WTC11 (cell line): ENCODE measurements at regions not wholly inside any gene's neighbourhood (a gene's known extent, or its start where the extent isn't known, plus 50 kb on each side); places are given as distances from the start of the nearest gene placed in this dataset.

Source experiments
- CREB1 ChIP-seq: sonication (generic); formaldehyde crosslinking; IDR thresholded peaks from 2 replicates; pipeline ENCODE4 v1.8.0; 2023; ENCODE audit warnings: mild to moderate bottlenecking, missing genetic modification reagents
- JUN ChIP-seq: sonication (generic); formaldehyde crosslinking; IDR thresholded peaks from 2 replicates; pipeline ENCODE4 v1.8.0; 2023; ENCODE audit warnings: mild to moderate bottlenecking, missing genetic modification reagents
- NFYB ChIP-seq: sonication (generic); formaldehyde crosslinking; conservative IDR thresholded peaks from 2 replicates; pipeline ENCODE4 v1.8.0; 2022; ENCODE audit warnings: low read depth, missing genetic modification reagents
- NR1H2 ChIP-seq: sonication (generic); formaldehyde crosslinking; IDR thresholded peaks from 2 replicates; pipeline ENCODE4 v1.9.0; 2021; ENCODE audit warnings: mild to moderate bottlenecking, moderate library complexity, missing genetic modification reagents
- PREB ChIP-seq: sonication (generic); formaldehyde crosslinking; IDR thresholded peaks from 2 replicates; pipeline ENCODE4 v1.8.1; 2022; ENCODE audit warnings: mild to moderate bottlenecking, missing genetic modification reagents, moderate library complexity, borderline replicate concordance
- RELA ChIP-seq: sonication (generic); formaldehyde crosslinking; IDR thresholded peaks from 2 replicates; pipeline ENCODE4 v1.8.1; 2022; ENCODE audit warnings: missing genetic modification reagents, mild to moderate bottlenecking, borderline replicate concordance
- USF2 ChIP-seq: sonication (generic); formaldehyde crosslinking; IDR thresholded peaks from 2 replicates; pipeline ENCODE4 v1.8.1; 2023; ENCODE audit warnings: mild to moderate bottlenecking, missing genetic modification reagents, moderate library complexity
- ZBTB21 ChIP-seq: sonication (generic); formaldehyde crosslinking; IDR thresholded peaks from 2 replicates; pipeline ENCODE4 v1.8.1; 2023; ENCODE audit warnings: mild to moderate bottlenecking, missing genetic modification reagents, borderline replicate concordance
- ZNF396 ChIP-seq: fragments of 250-450 bp; sonication (Bioruptor Pico); IDR thresholded peaks from 2 replicates; pipeline ENCODE4 v1.8.0; 2021; ENCODE audit warnings: mild to moderate bottlenecking, moderate library complexity, borderline replicate concordance
- TF ChIP-seq, protein P1 (sequence below): fragments of 200-600 bp; IDR thresholded peaks from 2 replicates; pipeline ENCODE4 v1.8.0; 2022; ENCODE audit warnings: antibody characterized with exemption
- TF ChIP-seq, protein P2 (sequence below): sonication (generic); formaldehyde crosslinking; IDR thresholded peaks from 2 replicates; pipeline ENCODE4 v1.8.1; 2023; ENCODE audit warnings: mild to moderate bottlenecking, missing genetic modification reagents
- TF ChIP-seq, protein P3 (sequence below): sonication (generic); formaldehyde crosslinking; IDR thresholded peaks from 2 replicates; pipeline ENCODE4 v1.8.0; 2022; ENCODE audit warnings: mild to moderate bottlenecking, missing genetic modification reagents

DNA sequence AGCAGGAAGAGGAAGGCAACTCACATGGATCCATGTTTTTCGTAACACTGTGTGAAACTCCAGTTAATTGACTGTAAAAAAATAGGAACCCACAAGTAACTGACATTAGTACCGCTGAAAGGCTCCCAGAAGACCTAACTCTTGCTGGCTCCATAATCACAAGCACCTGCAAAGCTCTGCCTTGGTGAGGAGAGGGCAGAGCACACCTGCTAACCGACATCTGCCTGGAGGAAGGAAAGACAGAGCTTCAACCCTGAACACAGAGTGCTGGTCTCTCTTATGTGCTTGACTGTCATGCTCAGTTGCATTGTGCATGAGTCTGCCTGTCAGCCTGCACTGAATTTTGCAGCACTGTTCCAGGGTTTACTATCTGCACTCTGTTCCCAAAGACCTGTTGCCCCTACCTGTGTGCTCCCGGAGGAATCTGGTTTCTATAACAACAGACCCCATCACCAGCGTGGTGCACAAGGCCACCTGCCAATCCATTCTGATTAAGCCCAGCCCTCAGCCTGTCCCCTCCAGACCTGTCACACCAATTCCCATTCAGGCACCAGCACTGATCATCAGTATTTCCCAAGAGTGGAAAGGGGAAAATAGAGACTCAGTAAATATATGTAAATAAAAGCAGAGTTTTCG lies 63.1 kb upstream of the ANKRD1 start:
- no peak for TF ChIP-seq CREB1 (CRISPR knock-in tag)
- TF ChIP-seq RELA (CRISPR knock-in tag), result no peak
- TF ChIP-seq, protein P1, sequence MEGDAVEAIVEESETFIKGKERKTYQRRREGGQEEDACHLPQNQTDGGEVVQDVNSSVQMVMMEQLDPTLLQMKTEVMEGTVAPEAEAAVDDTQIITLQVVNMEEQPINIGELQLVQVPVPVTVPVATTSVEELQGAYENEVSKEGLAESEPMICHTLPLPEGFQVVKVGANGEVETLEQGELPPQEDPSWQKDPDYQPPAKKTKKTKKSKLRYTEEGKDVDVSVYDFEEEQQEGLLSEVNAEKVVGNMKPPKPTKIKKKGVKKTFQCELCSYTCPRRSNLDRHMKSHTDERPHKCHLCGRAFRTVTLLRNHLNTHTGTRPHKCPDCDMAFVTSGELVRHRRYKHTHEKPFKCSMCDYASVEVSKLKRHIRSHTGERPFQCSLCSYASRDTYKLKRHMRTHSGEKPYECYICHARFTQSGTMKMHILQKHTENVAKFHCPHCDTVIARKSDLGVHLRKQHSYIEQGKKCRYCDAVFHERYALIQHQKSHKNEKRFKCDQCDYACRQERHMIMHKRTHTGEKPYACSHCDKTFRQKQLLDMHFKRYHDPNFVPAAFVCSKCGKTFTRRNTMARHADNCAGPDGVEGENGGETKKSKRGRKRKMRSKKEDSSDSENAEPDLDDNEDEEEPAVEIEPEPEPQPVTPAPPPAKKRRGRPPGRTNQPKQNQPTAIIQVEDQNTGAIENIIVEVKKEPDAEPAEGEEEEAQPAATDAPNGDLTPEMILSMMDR, result no peak
- TF ChIP-seq, protein P2, sequence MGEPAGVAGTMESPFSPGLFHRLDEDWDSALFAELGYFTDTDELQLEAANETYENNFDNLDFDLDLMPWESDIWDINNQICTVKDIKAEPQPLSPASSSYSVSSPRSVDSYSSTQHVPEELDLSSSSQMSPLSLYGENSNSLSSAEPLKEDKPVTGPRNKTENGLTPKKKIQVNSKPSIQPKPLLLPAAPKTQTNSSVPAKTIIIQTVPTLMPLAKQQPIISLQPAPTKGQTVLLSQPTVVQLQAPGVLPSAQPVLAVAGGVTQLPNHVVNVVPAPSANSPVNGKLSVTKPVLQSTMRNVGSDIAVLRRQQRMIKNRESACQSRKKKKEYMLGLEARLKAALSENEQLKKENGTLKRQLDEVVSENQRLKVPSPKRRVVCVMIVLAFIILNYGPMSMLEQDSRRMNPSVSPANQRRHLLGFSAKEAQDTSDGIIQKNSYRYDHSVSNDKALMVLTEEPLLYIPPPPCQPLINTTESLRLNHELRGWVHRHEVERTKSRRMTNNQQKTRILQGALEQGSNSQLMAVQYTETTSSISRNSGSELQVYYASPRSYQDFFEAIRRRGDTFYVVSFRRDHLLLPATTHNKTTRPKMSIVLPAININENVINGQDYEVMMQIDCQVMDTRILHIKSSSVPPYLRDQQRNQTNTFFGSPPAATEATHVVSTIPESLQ, result no peak
- no peak for TF ChIP-seq USF2 (CRISPR knock-in tag)
- TF ChIP-seq NR1H2 (CRISPR knock-in tag), result no peak
- no peak for TF ChIP-seq NFYB
- TF ChIP-seq, protein P3, sequence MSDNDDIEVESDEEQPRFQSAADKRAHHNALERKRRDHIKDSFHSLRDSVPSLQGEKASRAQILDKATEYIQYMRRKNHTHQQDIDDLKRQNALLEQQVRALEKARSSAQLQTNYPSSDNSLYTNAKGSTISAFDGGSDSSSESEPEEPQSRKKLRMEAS (CRISPR knock-in tag), result no peak
- TF ChIP-seq ZNF396 (CRISPR knock-in tag), result no peak
- TF ChIP-seq JUN (CRISPR knock-in tag), result no peak
- no peak for TF ChIP-seq ZBTB21
- TF ChIP-seq PREB (CRISPR knock-in tag), result no peak
